Breast epithelium (tissue), 3 donors: ENCODE measurements at regions not wholly inside any gene's neighbourhood (a gene's known extent, or its start where the extent isn't known, plus 50 kb on each side); places are given as distances from the start of the nearest gene placed in this dataset.

ENCODE experiments used
- CTCF ChIP-seq, 3 donors: fragments of 450-650 bp; IDR thresholded peaks; one replicate each; pipeline ENCODE4 v1.5.1; 2016 to 2017; ENCODE audit warnings: antibody characterized with exemption in 3 of 3, mild to moderate bottlenecking in 3 of 3, moderate library complexity in 3 of 3
- POLR2A ChIP-seq: fragments of 450-650 bp; IDR thresholded peaks from one replicate; pipeline ENCODE4 v1.6.1; 2016; ENCODE audit warnings: antibody characterized with exemption, mild to moderate bottlenecking, moderate library complexity
- POLR2AphosphoS5 ChIP-seq, 3 donors: sonication (generic); formaldehyde crosslinking; IDR thresholded peaks; one replicate each; pipeline ENCODE4 v1.6.1; 2017; ENCODE audit warnings: antibody characterized with exemption in 3 of 3

- TF ChIP-seq CTCF (IDR thresholded peaks at IDR 0.05) (no peak), POLR2AphosphoS5 (IDR thresholded peaks at IDR 0.05) (no peak), POLR2A (no peak)
These were observed 384.9 kb downstream of the MAFB start for GRCh38 chr20:40304119-40304613.
